ENCODE measurements at regions not wholly inside any gene's neighbourhood (a gene's known extent, or its start where the extent isn't known, plus 50 kb on each side); places are given as distances from the start of the nearest gene placed in this dataset.

- TF ChIP-seq, protein P1, sequence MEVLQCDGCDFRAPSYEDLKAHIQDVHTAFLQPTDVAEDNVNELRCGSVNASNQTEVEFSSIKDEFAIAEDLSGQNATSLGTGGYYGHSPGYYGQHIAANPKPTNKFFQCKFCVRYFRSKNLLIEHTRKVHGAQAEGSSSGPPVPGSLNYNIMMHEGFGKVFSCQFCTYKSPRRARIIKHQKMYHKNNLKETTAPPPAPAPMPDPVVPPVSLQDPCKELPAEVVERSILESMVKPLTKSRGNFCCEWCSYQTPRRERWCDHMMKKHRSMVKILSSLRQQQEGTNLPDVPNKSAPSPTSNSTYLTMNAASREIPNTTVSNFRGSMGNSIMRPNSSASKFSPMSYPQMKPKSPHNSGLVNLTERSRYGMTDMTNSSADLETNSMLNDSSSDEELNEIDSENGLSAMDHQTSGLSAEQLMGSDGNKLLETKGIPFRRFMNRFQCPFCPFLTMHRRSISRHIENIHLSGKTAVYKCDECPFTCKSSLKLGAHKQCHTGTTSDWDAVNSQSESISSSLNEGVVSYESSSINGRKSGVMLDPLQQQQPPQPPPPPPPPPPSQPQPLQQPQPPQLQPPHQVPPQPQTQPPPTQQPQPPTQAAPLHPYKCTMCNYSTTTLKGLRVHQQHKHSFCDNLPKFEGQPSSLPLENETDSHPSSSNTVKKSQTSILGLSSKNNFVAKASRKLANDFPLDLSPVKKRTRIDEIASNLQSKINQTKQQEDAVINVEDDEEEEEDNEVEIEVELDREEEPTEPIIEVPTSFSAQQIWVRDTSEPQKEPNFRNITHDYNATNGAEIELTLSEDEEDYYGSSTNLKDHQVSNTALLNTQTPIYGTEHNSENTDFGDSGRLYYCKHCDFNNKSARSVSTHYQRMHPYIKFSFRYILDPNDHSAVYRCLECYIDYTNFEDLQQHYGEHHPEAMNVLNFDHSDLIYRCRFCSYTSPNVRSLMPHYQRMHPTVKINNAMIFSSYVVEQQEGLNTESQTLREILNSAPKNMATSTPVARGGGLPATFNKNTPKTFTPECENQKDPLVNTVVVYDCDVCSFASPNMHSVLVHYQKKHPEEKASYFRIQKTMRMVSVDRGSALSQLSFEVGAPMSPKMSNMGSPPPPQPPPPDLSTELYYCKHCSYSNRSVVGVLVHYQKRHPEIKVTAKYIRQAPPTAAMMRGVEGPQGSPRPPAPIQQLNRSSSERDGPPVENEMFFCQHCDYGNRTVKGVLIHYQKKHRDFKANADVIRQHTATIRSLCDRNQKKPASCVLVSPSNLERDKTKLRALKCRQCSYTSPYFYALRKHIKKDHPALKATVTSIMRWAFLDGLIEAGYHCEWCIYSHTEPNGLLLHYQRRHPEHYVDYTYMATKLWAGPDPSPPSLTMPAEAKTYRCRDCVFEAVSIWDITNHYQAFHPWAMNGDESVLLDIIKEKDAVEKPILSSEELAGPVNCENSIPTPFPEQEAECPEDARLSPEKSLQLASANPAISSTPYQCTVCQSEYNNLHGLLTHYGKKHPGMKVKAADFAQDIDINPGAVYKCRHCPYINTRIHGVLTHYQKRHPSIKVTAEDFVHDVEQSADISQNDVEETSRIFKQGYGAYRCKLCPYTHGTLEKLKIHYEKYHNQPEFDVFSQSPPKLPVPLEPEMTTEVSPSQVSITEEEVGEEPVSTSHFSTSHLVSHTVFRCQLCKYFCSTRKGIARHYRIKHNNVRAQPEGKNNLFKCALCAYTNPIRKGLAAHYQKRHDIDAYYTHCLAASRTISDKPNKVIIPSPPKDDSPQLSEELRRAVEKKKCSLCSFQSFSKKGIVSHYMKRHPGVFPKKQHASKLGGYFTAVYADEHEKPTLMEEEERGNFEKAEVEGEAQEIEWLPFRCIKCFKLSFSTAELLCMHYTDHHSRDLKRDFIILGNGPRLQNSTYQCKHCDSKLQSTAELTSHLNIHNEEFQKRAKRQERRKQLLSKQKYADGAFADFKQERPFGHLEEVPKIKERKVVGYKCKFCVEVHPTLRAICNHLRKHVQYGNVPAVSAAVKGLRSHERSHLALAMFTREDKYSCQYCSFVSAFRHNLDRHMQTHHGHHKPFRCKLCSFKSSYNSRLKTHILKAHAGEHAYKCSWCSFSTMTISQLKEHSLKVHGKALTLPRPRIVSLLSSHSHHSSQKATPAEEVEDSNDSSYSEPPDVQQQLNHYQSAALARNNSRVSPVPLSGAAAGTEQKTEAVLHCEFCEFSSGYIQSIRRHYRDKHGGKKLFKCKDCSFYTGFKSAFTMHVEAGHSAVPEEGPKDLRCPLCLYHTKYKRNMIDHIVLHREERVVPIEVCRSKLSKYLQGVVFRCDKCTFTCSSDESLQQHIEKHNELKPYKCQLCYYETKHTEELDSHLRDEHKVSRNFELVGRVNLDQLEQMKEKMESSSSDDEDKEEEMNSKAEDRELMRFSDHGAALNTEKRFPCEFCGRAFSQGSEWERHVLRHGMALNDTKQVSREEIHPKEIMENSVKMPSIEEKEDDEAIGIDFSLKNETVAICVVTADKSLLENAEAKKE (CRISPR knock-in tag; IDR thresholded peaks at IDR 0.05), result no peak
These were observed 1087.8 kb upstream of the TMEM132C start (continued) for GRCh38 chr12:127179176-127179575.

- Histone ChIP-seq H3K9me2 (ENCODE audit: insufficient read depth) (no peaks in the 10 kb centered on the region), H3K36me3 (ENCODE audit: insufficient read depth) (0 out of 2 replicates have a peak, but pooled peaks cover 4% of the 10 kb centered on the region), H3K79me2 (replicated peaks; ENCODE audit: insufficient read depth) (no peaks in the 10 kb centered on the region), H3K27ac (ENCODE audit: low read depth) (no peak overlapping the region), H3K4me1 (ENCODE audit: insufficient read depth) (no peaks in the 10 kb centered on the region), H3K4me2 (no peak overlapping the region), H3K4me3 (no peak overlapping the region), H4K20me1 (replicated peaks; ENCODE audit: insufficient read depth) (no peaks in the 10 kb centered on the region), H2AFZ (no peak overlapping the region), H3F3A (replicated peaks; ENCODE audit: low read depth) (no peaks in the 10 kb centered on the region), H3K27me3 (ENCODE audit: insufficient read depth) (no peaks in the 10 kb centered on the region)
- DNase-seq (ENCODE audit: low spot score), result no peak
- Mint-ChIP-seq H3K27ac (no peak overlapping the region), H3K4me1 (no peaks in the 10 kb centered on the region), H3K36me3 (ENCODE audit: low read depth) (peaks cover 44% of the 10 kb centered on the region), H3K9me3 (peaks cover 89% of the 10 kb centered on the region), H3K4me3 (no peak overlapping the region), H3K27me3 (ENCODE audit: insufficient read depth, low read depth, poor library complexity) (peaks cover 4% of the 10 kb centered on the region)
- ATAC-seq, result no peak
- TF ChIP-seq, protein P1 (CRISPR knock-in tag; IDR thresholded peaks at IDR 0.05), result no peak
- TF ChIP-seq JUNB (IDR thresholded peaks at IDR 0.05; ENCODE audit: unreplicated experiment) (no peak), CREB1 (CRISPR knock-in tag; IDR thresholded peaks at IDR 0.05; ENCODE audit: low read depth) (no peak), ZNF331 (CRISPR knock-in tag; IDR thresholded peaks at IDR 0.05; ENCODE audit: low read depth) (no peak), CTCF (conservative IDR thresholded peaks at IDR 0.05; ENCODE audit: low read depth in 2 of 2) (no peak), NANOG (IDR thresholded peaks at IDR 0.05; ENCODE audit: borderline replicate concordance) (no peak), EZH2phosphoT487 (IDR thresholded peaks at IDR 0.05; ENCODE audit: unreplicated experiment) (no peak)
These were observed 1085.0 kb upstream of the TMEM132C start for GRCh38 chr12:127182018-127182417.
